Dendritic cell treated with granulocyte-macrophage colony-stimulating factor and Interleukin-4, amounts not matched to agents 40 ng/mL and 50 ng/mL, for 4 days (primary cell): ENCODE measurements at regions not wholly inside any gene's neighbourhood (a gene's known extent, or its start where the extent isn't known, plus 50 kb on each side); places are given as distances from the start of the nearest gene placed in this dataset.

Experiments used
- H3K27ac Mint-ChIP-seq: one replicate; pipeline ENCODE4 v1.8.0; 2022; ENCODE audit warnings: mild to moderate bottlenecking, mixed read lengths
- H3K27me3 Mint-ChIP-seq: one replicate; pipeline ENCODE4 v1.8.0; 2022; ENCODE audit warnings: mild to moderate bottlenecking, mixed read lengths
- H3K36me3 Mint-ChIP-seq: one replicate; pipeline ENCODE4 v1.8.0; 2022; ENCODE audit warnings: low read depth, mixed read lengths
- H3K4me1 Mint-ChIP-seq: one replicate; pipeline ENCODE4 v1.8.0; 2022; ENCODE audit warnings: low read depth, mixed read lengths
- H3K4me3 Mint-ChIP-seq: one replicate; pipeline ENCODE4 v1.8.0; 2022; ENCODE audit warnings: mild to moderate bottlenecking, moderate library complexity, mixed read lengths
- H3K9me3 Mint-ChIP-seq: one replicate; pipeline ENCODE4 v1.8.0; 2022; ENCODE audit warnings: mixed read lengths
- intact Hi-C: fragments of 100-400 bp; cut with micrococcal nuclease; formaldehyde crosslinking; loops from one replicate; pipeline ENCODE4 v1.15.0; 2022

- Mint-ChIP-seq H3K4me3 (no peak overlapping the region), H3K4me1 (peaks cover 5% of the 10 kb centered on the region), H3K27me3 (peaks cover 5% of the 10 kb centered on the region)
These were observed 167.6 kb downstream of the TTC8 start for GRCh38 chr14:88992011-88992410.

DNA sequence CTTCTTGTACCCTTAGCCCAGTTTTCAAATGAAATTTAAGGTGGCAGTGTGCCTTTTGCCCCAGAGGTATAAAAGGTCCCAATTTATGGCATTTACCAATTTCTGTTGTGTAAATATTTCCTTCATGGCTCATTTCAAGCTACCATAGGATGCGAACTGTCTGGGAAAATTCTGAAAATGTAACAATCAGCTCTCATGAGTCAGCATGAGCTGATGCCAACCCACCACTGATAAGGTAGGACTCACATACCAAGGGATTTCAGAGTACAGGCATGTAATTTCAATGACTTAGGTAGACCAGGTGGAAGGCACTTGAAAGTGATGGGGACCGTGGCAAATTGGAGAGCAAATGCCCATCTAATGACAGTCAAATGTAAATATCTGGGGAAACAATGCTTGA is 169.5 kb downstream of the TTC8 start:
- H3K36me3 Mint-ChIP-seq = no peaks in the 10 kb centered on the region
- intact Hi-C loops = no loop called here
- peaks cover 5% of the 10 kb centered on the region for H3K4me1 Mint-ChIP-seq
- no peak overlapping the region for H3K4me3 Mint-ChIP-seq
- no peak overlapping the region for H3K27ac Mint-ChIP-seq
- H3K27me3 Mint-ChIP-seq = peaks cover 8% of the 10 kb centered on the region
- H3K9me3 Mint-ChIP-seq = no peaks in the 10 kb centered on the region

More at GRCh38 chr14:88992011-88992410, 167.6 kb downstream of the TTC8 start:
- Mint-ChIP-seq H3K27ac (no peak overlapping the region), H3K9me3 (no peaks in the 10 kb centered on the region), H3K36me3 (no peaks in the 10 kb centered on the region)
- intact Hi-C loops = no loop called here

DNA sequence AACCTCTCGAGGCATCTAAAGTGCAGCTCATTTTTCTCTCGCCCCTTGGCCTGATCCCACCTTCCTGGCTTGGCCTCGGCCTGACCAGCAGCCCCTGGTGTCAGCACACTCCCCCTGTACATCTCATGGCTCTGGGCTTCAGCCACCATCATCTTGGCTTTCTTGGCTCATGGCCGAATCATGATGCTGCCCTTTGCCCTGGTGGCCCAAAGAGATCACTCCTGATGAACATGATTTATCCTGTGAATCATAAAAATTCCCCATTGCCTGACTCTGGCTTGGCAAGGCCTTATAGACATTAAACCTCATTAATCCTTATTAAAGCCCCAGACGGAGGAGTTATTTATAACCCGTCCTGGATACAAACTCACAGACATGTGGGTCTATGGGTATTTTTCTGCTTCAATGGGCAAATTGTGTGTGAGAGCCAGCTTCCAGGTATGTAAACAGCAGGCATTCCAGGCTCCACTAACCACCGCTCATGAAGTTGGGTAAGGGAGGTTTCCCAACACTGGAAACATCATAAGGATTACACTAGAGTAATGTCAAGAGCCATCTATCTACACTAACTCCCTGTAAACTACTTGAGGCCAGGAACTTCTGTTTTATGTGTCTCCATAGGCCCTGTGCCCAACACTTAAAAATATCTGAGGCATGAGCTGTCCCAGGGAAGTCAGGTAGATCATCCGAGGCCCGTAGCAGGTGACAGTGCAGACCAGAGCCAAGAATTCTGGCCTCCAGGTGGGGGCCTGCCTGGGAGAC is 171.2 kb downstream of the TTC8 start:
- Mint-ChIP-seq H3K27me3 (peaks cover 5% of the 10 kb centered on the region), H3K4me1 (peaks cover 9% of the 10 kb centered on the region), H3K27ac (no peak overlapping the region), H3K36me3 (no peaks in the 10 kb centered on the region), H3K4me3 (no peak overlapping the region), H3K9me3 (no peaks in the 10 kb centered on the region)
- intact Hi-C loops = no loop called here

DNA sequence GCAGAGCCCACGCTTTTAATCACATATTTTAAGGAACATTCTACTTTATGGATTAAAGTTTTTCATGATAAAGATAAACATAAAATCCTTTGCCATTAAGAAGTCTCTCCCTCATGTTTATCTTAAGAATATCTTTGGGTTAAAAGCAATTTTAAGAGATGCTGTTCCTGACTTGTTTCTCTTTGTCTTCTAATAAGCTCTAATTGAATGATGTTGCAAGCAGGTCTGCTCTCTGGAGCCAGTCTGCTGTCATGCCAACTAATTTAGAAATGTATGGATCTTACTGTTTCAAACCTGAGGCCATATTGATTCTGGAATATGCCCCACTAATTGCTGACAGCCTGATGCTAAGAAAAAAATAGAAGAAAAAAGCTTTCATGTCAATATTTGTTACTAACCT is 173.6 kb downstream of the TTC8 start:
- no peak overlapping the region for H3K27ac Mint-ChIP-seq
- intact Hi-C loops = no loop called here
- peaks cover 5% of the 10 kb centered on the region for H3K27me3 Mint-ChIP-seq
- H3K4me1 Mint-ChIP-seq = peaks cover 17% of the 10 kb centered on the region
- no peaks in the 10 kb centered on the region for H3K9me3 Mint-ChIP-seq
- no peaks in the 10 kb centered on the region for H3K36me3 Mint-ChIP-seq
- no peak overlapping the region for H3K4me3 Mint-ChIP-seq

DNA sequence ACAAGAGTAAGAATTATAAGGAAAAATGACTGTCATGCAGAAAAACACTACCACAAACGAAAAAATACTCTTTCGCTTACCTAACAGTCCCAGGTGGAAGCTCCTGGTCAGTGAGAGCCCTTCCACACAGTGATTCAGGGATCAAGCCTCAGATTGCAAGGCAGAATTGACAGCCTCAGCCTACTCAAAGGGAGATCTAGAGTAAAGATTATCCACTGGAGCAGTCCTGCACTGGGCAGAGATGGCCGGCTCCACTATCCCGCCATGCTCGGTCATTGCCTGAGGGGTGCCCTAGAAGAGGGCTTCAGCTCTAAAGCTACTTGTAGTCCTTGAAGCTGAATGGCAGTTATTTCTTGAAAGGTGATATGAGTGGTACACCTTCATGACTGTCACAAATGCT is 174.7 kb downstream of the TTC8 start:
- H3K27ac Mint-ChIP-seq = no peak overlapping the region
- intact Hi-C loops = no loop called here
- peaks cover 26% of the 10 kb centered on the region for H3K4me1 Mint-ChIP-seq
- H3K9me3 Mint-ChIP-seq = peaks cover 4% of the 10 kb centered on the region
- peaks cover 5% of the 10 kb centered on the region for H3K27me3 Mint-ChIP-seq
- H3K4me3 Mint-ChIP-seq = no peak overlapping the region
- no peaks in the 10 kb centered on the region for H3K36me3 Mint-ChIP-seq

DNA sequence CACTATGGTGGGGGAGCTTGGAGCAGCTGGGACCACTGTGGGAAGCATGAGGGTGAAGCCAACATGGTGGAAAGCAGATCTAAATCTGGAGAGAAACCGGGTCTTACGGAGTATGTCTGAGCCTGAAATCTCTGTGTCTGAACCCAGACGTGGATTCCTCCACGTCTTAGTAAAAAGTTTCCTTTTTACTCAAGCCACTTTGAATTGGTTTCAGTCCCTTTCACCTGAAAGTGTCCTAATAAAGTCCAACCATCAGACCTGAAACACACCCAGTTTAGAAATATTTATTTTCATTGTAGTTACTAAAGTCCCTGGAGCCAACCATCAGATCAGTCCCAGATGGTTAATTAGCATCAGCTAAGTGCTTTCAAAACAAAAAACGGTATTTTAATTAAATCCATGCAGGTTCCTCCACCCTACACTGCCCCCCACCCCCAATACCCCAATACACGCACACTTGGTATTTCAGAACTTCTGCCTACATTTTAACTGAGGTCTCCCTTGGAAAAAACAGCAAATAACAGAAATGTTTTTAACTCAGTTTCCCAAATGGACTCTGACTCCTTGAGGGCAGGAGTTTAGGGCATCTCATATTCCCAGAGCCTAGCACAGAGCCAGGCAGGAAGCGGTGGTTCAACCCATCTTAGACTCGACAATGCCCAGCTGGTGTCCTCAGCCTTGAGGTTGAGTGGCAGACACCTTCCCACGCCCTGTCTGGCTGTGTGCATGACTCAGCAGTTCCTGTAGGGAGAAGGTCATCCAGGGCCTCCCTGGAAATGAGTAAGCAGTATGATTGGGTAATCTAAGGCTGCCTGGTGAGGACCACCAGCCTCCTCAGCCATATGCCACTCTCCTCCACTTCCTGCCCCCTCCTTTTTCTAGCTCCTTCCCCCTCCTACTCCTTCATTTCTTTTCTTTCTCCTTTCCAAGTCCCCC is 175.8 kb downstream of the TTC8 start:
- intact Hi-C loops = no loop called here
- no peak overlapping the region for H3K4me3 Mint-ChIP-seq
- H3K27ac Mint-ChIP-seq = no peak overlapping the region
- no peaks in the 10 kb centered on the region for H3K36me3 Mint-ChIP-seq
- peaks cover 30% of the 10 kb centered on the region for H3K4me1 Mint-ChIP-seq
- peaks cover 4% of the 10 kb centered on the region for H3K27me3 Mint-ChIP-seq
- H3K9me3 Mint-ChIP-seq = peaks cover 15% of the 10 kb centered on the region

- Mint-ChIP-seq H3K4me3 (no peak overlapping the region), H3K27ac (peak overlapping the region; percentile 17), H3K36me3 (no peaks in the 10 kb centered on the region), H3K27me3 (no peaks in the 10 kb centered on the region), H3K9me3 (peaks cover 15% of the 10 kb centered on the region), H3K4me1 (peaks cover 27% of the 10 kb centered on the region)
- intact Hi-C loops = no loop called here
These were observed 179.7 kb downstream of the TTC8 start for GRCh38 chr14:89004166-89004565.

DNA sequence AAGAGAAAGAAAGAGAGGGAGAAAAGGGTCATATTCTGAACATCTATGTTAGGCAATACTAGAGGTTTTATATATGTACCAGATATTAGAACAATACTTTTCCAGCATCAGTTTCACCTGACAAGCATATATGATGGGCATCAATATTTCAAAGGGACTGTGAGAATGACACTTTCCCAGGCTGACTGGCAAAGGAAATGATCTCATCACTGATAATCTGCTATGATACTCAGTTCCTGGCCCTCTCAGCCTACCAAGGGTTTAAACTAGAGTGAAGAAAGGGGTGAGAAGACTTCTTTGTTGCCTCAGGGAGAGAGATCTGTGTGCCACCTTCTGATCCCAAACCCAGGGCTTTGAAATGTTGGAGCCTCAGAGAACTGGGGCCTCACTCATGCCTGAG is 183.5 kb downstream of the TTC8 start:
- Mint-ChIP-seq H3K4me1 (peaks cover 14% of the 10 kb centered on the region), H3K4me3 (no peak overlapping the region), H3K27me3 (peaks cover 4% of the 10 kb centered on the region), H3K9me3 (peaks cover 15% of the 10 kb centered on the region), H3K27ac (no peak overlapping the region), H3K36me3 (no peaks in the 10 kb centered on the region)
- intact Hi-C loops = no loop called here

DNA sequence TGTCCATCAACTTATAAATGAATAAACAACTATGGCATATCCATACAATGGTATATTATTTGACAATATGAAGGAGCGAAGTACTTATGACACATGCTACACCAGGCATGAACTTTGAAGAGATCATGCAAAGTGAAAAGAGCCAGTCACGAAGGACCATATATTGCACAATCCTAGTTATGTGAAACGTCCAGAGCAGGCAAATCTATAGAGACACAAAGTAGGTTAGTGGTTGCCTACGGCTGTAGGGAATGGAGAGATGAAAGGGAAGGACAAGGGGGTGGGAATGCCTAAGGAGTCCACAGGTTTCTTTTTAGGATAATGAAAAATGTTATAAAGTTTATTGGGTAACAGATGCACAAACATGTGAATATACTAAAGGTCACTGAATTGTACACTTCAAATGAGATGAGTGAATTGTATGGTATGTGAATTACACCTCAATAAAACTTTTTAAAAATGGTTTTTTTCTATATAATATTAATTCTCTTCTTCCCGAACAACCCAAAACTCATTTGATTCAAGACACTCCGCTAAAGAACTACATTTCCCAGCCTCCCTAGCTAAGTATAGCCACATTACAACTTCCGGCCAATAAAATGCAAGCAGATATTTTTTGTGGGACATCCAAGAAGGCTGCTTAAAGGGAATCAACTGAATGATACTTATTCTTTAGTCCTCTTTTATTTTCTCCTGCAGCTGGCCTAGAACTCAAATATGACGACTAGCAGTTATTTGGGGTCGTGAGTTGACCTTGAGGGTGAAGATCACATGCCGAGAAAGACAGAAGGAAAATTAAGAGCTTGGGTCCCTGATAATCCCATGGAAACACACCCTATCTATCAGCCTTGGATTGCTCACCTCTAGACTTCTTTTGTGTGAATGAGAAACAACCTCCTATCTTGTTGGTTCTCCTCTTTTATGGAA is 187.2 kb downstream of the TTC8 start:
- intact Hi-C loops = loop anchor here (10.0 kb wide), 1 partner anchor 347 kb away; no protein-coding TSS in a partner anchor

GRCh38 chr14:89012282-89013097 is 188.0 kb downstream of the TTC8 start:
- Mint-ChIP-seq H3K4me1 (peaks cover 13% of the 10 kb centered on the region), H3K9me3 (no peaks in the 10 kb centered on the region), H3K36me3 (no peaks in the 10 kb centered on the region), H3K27ac (no peak overlapping the region), H3K27me3 (peaks cover 4% of the 10 kb centered on the region), H3K4me3 (no peak overlapping the region)
- intact Hi-C loops = loop anchor here (10.0 kb wide), 1 partner anchor 348 kb away; no protein-coding TSS in a partner anchor

More for the DNA sequence above, 187.2 kb downstream of the TTC8 start:
- Mint-ChIP-seq H3K9me3 (no peaks in the 10 kb centered on the region), H3K27ac (no peak overlapping the region), H3K4me3 (no peak overlapping the region), H3K27me3 (peaks cover 4% of the 10 kb centered on the region), H3K4me1 (peaks cover 13% of the 10 kb centered on the region), H3K36me3 (no peaks in the 10 kb centered on the region)

DNA sequence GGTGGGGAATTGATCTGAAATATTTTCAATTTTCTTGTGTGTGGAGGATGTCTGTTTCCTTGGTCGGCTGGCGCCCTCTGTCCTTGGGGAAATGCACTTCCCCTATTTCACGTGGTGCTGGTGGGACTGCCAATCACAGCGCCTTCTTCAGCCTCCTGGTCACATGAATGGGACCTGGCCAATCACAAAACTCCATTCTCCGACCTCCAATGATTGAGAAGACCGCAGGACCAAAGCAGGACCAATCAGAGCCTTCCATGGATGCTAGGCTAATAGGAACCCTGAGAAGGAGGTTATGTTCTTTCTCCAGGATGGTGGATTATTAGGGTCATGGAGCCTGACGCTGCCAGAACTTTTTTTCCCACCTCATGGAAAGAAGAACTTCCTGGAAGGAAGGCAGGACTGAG is 188.7 kb downstream of the TTC8 start:
- H3K36me3 Mint-ChIP-seq = no peaks in the 10 kb centered on the region
- intact Hi-C loops = loop anchor here (10.0 kb wide), 1 partner anchor 348 kb away; no protein-coding TSS in a partner anchor
- no peak overlapping the region for H3K4me3 Mint-ChIP-seq
- H3K4me1 Mint-ChIP-seq = peaks cover 13% of the 10 kb centered on the region
- no peaks in the 10 kb centered on the region for H3K9me3 Mint-ChIP-seq
- no peak overlapping the region for H3K27ac Mint-ChIP-seq
- H3K27me3 Mint-ChIP-seq = peaks cover 4% of the 10 kb centered on the region

DNA sequence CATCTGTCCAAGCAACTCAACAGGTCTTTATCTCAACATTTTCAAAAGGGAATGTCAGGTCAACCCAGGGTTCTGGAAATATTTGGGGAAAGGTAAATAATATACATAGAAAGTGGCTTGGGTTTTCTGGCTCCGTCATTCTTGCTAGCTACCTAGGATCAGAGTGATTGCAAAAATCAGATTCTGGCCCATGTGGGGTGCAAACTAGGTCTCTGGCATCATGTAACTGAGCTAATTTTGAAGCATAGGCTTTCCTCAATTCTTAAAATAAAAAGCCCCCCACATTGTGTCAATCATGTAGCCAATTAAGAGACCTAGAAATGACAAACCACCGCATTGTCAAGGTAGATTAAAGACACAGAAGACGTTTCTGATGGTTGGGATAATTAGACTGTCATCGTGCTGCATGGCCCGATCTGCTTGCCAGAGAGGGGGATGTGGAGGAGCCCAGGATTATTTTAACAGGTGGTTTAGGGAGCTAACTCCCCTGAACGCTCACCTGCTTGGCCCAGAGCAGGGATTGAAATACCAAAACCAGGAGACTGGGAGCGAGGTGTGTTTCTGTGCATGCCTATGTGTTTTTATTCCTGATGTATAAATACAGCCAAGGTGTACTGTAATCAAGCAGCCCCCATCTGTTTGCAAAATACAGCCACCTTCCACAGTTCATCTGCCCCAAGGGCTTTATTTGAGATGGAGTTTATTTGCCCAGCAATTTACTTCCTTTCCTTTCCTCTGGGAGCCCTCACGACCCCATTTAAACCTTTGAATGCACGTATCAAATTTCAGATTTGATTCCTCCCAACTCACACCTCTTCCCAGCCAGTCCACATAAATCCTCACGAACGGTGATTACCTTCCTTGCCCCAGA is 189.5 kb downstream of the TTC8 start:
- intact Hi-C loops = loop anchor here (10.0 kb wide), 1 partner anchor 349 kb away; no protein-coding TSS in a partner anchor
- H3K36me3 Mint-ChIP-seq = no peaks in the 10 kb centered on the region
- H3K27me3 Mint-ChIP-seq = peaks cover 6% of the 10 kb centered on the region
- H3K4me1 Mint-ChIP-seq = peaks cover 13% of the 10 kb centered on the region
- no peak overlapping the region for H3K4me3 Mint-ChIP-seq
- no peaks in the 10 kb centered on the region for H3K9me3 Mint-ChIP-seq
- no peak overlapping the region for H3K27ac Mint-ChIP-seq
